ENCODE measurements at regions not wholly inside any gene's neighbourhood (a gene's known extent, or its start where the extent isn't known, plus 50 kb on each side); places are given as distances from the start of the nearest gene placed in this dataset.

DNA sequence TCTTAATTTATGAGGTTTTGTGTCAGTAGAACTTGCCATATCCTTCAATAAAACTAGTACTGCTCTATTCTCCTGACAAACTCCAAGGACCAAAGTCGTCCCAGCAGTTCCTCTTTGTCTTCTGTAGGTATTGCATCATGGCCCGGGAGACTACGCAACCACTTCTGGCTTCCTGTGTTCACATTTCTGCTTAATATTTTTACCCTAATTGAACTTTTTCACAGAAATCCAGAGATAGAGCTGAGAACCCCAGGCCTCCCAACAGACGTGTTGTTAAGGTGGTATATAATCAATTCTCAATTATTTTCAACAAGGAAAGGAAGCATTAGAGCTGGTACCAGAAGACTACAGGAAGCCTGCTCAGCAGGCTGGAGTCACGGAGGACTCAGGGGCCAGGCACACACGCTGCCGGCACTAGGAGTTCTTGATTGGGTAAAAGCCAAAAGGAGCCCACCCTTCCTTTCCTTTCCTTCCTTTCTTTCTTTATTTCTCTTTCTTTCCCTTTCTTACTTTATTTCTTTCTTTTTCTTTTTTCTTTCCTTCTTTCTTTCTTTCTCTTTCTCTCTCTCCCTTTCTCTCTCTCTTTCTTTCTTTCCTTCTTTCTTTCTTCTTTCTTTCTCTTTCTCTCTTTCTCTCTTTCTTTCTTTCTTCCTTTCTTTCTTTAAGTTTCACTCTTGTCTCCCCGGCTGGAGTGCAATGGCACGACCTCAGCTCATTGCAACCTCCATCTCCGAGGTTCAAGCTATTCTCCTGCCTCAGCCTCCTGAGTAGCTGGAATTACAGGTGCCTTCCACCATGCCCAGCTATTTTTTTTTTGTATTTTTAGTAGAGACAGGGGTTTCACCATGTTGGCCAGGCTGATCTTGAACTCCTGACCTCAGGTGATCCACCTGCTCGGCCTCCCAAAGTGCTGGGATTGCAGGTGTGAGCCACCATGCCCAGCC lies 173.7 kb downstream of the ZBTB18 start:
- DNase-seq, result peak; percentile 78

DNA sequence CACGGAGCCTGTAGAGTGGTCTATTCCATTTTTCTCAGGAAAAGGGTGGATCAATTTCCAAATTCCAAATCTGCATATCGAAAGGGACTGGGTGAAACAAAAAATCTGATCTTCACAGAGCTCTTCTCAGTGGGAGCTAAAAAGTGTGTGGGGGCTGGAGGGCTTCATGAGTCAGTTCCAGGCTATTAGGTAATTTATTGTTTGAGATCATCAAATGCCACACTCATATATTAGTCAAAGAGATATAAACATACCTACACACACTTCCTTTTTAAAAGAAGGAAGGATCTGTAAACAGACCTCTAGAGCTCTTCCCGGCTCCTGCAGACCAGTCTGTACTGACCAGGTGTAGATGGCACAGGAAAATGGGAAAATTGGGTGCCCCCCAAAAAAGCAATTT lies 175.4 kb downstream of the ZBTB18 start:
- no peak for DNase-seq

DNA sequence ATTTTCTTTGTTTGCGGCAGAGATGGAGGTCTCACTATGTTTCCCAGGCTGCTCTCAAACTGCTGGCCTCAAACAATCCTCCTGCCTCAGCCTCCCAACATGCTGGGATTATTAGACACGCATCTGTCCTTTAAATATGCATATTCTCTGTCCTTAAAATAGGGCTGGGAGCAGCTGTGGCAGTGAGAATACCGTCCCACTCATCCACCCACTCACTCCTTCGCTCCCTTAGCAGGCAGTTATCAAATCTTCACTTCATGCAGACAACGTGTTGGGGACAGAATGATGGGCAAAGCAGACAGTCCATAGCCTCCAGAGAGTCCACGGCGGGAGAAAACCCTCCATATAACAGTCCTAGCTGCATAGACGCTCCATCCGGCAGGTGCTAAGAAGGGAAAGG lies 179.4 kb downstream of the ZBTB18 start:
- DNase-seq, result no peak

DNA sequence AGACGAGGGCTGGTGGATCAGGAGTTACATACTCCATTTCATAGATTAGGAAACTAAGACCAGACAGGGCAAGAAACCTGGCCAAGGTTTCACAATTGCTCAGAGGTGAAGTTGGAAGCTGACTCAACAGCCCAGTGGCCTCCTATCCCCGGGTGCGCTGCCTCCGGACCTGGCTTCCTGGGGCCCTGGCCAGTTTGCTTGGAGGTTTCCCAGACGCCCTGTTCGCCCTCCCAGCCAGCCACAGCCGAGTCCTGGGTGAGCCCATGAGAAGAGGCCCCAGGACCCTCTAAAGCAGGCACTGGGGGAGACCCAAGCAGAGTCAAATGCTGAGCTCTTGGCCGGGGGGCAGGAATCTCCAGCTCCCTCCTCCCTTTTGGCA lies 180.1 kb downstream of the ZBTB18 start:
- DNase-seq, result no peak

DNA sequence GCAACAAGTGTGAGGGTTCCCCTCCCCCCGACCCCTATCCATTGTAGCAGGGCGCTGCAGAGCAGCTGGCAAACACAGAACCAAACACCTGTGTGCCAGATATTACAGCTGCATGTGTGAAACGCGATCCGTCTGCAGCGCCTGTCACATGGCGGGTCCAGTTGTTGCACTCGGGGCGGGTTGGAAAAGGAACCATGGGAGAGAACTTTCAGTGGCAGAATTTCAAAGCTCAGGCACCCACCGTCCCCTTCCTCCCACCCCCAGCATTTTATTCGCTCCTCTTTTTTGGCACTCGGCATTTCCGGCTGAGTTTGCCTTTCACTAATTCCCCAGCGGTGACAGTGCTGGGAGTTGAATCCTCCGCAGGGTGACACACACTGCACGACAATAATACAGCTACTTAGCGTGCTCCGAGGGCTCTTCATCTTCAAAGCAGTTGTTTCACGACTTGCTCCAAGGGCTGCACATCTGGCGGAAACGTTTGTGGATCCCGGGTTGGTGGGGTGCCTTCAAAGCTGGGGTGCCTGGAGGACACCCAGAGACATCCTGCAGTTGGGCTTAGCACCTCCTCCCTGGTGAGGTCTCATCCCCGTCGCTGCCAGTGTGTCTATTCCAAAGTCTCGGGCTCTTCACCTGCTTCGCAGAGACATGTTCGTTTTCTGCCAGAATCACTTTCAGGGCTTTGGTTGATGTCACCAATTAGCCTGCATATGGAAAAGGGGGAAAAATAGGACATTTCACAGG lies 180.7 kb downstream of the ZBTB18 start:
- no peak for DNase-seq

DNA sequence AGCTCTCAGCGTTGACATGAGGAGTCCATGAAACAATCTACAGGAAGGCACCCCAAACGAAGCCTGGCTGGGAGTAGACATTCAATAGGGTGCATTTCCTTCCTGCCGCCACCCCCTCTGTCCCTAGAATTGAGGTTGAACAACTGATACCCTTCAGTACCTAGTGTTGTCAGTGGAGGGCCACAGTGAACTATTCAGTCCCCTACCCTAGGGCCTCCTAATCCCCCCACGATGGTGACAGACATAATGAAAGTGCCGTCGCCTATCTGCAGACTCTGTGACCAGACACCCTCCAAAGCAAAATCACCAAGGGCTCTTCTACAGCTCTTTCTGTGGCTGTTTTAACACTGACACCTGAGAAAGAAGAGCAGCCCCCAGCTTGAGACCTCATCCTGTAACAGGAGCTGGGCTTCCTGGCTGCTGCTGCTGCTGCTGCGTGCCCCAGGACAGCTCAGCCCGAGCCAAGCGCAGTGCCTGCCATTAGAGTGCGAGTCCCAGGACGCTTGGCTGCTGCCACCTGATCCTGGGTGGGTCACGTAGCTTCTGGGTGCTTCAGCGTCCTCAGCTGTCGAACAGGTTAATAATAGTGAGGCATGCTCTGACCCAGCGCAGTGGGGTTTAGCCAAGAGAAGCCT lies 183.0 kb downstream of the ZBTB18 start:
- DNase-seq, result no peak

DNA sequence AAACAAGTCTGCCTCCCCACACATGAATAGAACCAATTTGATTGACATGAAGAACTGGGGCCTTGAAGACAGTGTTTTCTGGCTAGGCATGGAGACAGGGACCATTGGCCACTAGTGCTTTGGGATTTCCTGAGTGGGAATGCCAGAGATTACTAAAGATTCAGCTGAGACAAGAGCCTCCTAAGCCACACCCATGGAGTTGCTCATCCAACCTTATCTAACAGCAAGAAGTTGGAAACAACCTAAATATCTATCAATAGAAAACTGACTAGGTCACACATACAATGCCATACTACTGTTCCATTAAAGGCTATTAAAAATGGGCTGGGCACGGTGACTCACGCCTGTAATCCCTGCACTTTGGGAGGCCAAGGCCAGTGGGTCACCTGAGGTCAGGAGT lies 184.1 kb downstream of the ZBTB18 start:
- DNase-seq, result no peak

DNA sequence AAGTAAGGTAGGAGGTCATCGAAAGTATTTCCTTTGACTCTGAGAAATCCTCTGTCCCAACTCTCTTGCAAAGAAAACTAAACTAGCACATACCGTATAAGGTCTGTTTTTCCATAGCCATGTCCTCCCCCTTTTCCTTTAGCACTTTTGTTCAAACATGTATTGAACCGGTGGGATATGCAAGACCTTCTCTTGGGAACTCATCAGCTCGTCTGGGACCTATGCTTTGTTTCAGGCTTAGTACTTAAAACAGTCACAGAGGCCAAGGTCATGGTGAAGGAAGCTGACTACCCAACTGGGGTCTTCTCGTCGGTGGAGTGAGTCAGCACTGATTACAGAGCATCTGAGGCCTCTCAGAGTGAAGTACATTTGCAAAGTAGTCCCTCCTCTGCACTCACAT lies 185.0 kb downstream of the ZBTB18 start:
- DNase-seq, result no peak

DNA sequence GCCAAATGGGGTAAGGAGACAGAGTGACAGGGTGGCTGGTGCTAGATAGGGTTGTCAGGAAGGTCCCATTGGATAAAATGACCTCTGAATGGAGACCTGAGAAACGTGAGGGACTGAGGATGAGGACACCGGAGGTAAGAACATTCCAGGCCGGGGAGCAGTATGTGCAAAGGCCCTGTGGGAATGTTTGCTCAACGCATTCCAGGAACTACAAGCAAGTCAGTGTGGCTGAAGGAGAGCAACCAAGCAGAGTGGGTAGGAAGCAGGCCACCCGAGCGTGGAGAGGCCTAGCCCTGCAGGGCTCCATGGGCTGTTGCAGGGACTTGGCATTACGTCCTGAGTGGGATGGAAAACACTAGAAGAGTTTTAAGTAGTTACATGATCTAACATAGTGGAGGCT lies 185.6 kb downstream of the ZBTB18 start:
- no peak for DNase-seq

DNA sequence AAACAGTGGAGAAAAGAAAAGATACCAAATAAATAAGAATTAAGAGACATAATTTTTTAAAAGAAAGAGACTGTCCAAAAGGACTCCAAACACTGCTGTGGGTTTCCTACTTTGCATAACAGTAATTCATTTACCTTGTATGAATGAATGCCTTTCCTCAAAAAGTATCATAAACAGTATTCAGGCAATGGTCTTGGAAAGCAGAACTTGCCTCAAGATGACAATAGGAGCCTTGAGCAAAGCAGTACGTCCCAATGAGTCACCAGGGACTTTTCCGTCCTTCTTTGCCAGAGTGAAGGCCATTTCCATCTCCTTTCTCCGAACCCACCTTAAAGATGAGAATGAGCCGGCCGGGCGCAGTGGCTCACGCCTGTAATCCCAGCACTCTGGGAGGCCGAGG lies 186.4 kb downstream of the ZBTB18 start:
- no peak for DNase-seq

DNA sequence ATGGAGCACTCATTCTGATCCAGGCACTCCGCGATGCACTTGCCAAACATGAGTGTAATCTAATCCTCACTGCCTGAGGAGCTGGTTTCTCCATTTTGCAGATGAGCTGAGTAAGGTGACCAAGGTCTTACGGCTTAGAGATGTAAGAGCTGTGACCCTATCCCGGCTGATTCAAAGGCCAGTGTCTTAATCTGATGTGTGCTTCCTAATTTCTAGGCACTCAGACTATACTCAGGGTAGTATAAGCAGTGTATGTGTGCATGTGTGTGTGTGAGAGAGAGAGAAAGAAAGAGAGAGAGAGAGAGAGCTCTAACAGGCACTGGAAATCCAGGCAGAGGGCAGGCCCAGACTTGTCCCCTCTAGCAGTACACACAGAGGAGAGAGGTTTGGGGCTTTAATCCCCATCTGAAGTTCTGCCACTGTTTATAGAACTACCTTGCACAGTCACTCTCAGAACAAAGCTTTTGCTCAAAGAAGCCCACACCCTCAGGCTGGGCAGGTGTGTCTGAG lies 188.2 kb downstream of the ZBTB18 start:
- no peak for DNase-seq

DNA sequence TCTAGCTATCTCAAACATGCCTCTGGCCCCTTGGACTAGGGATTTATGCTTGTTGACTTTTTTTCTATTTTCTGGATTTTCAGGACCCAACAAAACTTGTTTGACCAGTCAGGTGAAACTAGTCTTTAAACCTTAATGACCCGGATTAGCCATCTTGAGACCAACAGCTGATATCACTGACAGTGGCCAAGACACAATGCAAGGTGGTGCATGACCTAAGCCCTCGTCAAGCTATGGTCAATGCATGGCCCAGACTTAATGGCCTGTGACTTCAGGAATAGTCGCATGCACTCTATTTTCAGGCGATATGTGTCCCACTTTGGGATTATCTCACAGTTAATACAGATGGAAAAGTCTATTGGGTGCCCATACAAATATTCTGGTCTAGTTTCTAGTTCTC lies 190.4 kb downstream of the ZBTB18 start:
- no peak for DNase-seq

DNA sequence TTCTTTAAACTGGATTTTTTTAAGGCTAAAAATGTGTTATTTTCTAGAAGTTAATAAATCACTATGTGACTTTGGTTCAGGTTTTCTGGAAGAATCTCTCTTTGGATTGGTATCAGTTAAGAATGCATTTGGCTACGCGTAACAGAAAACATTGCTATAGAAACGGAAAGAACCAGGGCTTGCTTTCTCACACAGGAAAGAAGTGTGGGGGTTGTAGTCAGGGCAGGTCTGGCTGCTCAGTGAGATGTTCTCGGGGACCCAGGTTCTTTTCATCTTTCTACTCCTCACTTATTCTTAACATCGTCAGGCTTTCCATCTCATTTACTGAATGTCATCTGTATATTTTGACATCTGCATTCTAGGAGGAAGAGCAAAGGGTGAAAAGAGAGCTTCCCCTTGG lies 191.4 kb downstream of the ZBTB18 start:
- DNase-seq, result no peak

DNA sequence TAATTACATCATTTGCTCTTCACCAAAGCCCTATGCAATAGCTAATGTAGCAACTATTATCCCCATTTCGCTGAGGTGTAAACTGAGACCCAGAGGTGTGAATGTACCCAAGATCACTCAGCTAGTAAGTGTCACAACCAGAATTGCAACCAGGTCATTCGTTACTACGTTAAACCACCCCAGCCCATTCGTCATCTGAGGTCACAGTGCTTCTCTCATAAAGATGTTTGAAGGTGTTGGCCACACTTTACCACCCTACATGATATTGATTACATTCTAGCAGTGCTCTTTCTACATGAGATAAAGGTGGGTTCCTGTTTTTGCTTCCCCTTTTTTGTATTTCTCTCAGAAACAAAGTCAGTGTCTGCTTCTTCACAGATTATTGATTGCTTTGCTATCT lies 195.3 kb downstream of the ZBTB18 start:
- no peak for DNase-seq

DNA sequence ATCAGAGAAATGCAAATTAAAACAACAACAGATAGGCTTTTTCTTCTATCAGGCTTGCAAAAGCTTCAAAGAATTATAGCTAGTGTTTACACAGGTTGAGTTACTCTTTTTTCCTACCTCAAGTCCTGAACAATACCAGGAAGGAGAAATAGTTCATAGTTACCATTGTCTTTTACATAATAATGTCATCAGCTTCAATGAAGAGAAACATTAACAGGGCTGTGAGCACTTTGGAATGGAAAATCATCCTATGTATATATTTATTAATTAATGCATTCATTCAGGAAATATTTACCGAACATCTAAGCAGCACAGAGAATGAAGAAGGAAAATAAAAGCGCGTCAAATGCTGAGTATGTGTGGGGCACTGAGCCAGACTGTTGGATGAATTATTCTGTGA lies 197.3 kb downstream of the ZBTB18 start:
- DNase-seq, result no peak

DNA sequence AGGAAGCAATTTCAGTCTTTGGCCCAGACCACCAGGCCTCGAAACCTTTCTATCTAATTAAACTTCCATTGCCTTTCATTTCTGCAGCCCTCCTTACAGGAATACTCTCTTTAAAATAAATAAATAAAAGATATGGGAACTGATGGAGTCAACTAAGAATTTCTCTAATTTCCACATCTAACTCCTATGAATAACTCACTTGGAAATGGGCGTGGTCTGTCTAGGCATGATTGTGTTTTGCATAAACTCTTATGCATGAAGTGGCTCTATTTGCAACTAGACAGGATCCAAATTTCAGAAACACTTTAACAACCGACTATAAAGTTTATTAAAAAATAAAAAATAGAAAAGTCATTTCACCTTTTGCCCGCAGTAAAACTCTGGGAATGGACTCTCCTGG lies 199.5 kb downstream of the ADSS2 start:
- no peak for DNase-seq

DNA sequence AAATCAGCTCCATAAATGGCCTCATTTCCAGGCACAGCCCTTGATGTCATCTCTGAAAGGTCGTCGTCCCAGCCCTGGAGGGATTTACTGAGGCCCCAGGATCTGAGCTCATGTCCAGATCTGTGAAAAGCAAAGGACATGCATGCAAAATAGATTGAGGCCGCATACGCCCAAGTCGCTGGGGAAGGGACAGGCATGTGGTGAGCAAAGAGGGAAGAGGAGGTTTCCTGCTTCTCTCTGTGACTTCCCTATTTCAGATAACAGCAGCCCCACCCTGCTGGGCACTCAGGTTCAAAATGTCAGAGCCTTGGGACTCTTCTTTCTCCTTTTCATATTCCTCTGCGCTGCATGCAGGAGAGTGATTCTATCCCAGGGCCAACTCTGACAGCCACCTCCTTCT lies 197.2 kb downstream of the ADSS2 start:
- peak; percentile 80 for DNase-seq

DNA sequence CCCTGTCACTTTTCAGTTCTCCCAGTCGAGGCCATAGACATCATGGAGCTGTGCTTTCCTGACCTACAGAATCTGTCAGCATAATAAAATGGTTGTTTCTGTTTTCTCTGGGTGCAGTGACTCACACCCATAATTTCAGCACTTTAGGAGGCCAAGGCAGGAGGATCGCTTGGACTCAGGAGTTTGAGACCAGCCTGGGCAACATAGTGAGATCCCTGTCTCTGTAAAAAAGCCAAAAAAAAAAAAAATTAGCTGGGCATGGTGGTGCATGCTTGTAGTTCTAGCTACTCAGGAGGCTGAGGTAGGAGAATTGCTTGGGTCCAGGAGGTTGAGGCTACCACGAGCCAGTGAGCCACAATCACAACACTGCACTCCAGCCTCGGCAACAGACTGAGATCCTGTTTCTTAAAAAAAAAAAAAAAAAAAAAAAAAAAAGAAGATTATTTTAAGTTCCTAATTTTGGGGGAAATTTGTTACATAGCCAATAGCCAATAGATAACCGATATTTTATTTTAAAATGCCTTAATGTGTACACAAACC lies 196.2 kb downstream of the ADSS2 start:
- no peak for DNase-seq

DNA sequence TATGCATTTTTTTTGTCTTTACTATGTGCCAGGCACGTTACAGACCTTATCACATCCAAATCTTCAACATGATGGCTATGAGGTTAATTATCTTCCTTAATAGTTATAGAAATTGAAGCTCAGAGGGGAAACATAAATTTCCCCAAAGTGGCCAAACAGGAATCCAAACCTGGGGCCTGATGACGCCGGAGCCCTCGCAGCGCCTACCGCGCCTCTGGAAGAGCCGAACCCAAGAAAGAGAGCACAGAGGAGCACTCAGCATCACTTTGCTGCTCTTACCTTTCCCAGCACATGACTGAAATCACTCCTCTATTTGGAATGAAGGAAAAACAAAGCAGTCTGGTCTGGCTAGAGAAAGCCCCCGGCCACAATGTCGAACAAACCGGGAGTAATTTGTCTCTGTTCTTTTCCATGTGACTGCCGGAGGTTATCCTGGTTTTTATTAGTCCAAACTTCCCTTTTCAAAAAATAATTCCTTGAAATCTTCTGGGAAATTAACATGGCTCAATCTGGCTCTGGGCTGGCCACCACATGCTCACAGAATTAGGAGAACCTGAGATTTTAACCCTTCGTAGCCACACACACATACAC lies 195.5 kb downstream of the ADSS2 start:
- DNase-seq, result no peak

DNA sequence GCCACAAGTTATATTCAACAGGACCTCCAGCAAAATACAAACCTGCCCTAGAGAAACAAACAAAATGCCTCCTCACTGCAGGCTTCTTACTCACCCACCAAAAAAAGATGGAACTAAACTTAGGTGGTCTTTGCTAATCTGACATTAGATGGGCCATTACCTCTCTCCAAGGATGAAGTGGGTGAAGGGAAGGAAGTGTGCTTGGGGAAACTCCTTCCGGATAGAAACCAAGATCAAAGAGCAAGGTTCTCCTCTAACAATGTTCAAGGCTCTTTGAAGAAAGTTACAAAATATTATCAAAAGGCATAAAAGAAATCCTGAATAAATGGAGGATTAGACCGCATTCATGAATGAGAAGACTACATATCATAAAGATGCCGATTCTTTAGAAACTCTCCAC lies 187.5 kb downstream of the ADSS2 start:
- DNase-seq, result no peak

DNA sequence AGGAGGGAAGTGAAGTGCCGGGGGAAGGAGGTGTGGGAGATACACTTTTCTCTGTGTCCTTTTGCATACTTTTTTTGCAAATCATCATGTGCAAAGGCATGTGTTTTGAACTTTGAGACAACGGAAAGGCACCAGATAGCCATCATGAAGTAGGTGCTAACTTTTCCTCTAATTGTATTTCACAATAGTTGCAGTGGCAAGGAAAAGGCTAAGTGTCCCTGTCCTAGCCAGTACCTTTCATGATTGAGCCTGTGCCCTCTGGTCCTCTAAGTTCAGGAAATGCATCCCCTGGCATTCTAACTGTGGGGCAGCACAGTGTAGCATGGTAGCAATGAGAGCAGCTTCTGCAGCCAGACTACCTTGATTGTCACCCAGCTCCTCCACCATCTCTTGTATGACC lies 186.2 kb downstream of the ADSS2 start:
- DNase-seq, result no peak

DNA sequence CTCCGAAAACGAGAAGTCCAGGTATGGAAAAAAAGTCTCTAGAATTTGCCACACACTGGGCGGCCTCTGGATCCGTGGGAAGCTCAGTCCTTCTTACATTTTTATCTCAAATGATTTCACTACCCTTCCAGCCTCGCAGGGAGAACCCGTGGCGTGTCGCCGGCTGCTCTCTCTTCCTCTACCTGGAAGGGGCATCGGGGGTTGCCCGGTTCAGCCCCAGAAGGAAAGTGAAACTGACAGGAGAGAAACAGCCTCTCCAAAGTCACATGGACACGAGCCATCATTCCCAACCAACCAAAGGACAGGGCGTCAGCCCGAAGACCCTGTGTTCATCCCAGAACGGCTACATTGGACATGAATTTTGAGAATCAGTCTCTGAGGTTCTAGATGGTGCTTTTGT lies 182.5 kb downstream of the ADSS2 start:
- DNase-seq, result no peak

DNA sequence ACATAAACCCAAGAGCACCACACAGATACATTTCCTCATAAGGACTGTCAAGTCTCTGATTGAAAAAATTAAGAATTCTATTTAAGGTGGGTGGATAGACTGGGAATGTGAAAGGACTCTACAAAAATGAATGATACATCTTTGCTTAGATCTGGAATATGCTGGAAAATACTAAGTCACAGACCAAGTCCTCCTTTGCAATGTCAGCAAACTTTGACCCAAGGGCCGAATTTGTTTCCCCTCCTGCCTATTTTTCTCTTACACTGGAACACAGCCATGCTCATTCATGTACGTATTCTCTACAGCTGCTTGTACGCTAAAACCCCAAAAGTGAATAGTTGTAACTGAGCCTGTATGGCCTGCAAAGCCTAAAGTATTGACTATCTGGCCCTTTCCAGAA lies 180.7 kb downstream of the ADSS2 start:
- DNase-seq, result no peak

Data from SIG-M5 (cell line).